ENCODE measurements at regions not wholly inside any gene's neighbourhood (a gene's known extent, or its start where the extent isn't known, plus 50 kb on each side); places are given as distances from the start of the nearest gene placed in this dataset.
"Not testable (repeated sequence)": the region's sequence is repeated elsewhere in the genome, so short reads cannot be mapped to it uniquely, and the experiment has no call there.

DNA sequence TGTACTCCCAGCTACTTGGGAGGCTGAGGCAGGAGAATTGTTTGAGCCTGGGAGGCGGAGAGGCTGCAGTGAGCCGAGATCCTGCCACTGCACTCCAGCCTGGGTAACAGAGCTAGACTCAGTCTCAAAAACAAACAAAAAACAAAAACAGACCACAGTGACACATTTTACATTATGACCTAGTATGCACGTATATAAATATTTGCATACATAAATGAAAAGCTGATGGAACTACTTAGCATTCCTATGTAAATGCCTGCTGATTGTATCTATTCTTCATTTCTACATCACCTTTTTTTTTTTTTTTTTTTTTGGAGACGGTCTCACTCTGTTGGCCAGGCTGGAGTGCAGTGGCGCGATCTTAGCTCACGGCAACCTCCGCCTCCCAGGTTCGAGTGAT is 116.6 kb upstream of the PRKX start:
- TF ChIP-seq SP1 (IDR thresholded peaks at IDR 0.05); CTCF (IDR thresholded peaks at IDR 0.05; ENCODE audit: low read depth, low read length, missing input control); GABPA (IDR thresholded peaks at IDR 0.05 in 1 of 2, conservative IDR thresholded peaks at IDR 0.05 in 1 of 2); YY1 (IDR thresholded peaks at IDR 0.05); TAF1 (conservative IDR thresholded peaks at IDR 0.05); EGR1 (IDR thresholded peaks at IDR 0.05; ENCODE audit: low read depth in 2 of 2): not testable (repeated sequence)
- TF ChIP-seq, protein P1, sequence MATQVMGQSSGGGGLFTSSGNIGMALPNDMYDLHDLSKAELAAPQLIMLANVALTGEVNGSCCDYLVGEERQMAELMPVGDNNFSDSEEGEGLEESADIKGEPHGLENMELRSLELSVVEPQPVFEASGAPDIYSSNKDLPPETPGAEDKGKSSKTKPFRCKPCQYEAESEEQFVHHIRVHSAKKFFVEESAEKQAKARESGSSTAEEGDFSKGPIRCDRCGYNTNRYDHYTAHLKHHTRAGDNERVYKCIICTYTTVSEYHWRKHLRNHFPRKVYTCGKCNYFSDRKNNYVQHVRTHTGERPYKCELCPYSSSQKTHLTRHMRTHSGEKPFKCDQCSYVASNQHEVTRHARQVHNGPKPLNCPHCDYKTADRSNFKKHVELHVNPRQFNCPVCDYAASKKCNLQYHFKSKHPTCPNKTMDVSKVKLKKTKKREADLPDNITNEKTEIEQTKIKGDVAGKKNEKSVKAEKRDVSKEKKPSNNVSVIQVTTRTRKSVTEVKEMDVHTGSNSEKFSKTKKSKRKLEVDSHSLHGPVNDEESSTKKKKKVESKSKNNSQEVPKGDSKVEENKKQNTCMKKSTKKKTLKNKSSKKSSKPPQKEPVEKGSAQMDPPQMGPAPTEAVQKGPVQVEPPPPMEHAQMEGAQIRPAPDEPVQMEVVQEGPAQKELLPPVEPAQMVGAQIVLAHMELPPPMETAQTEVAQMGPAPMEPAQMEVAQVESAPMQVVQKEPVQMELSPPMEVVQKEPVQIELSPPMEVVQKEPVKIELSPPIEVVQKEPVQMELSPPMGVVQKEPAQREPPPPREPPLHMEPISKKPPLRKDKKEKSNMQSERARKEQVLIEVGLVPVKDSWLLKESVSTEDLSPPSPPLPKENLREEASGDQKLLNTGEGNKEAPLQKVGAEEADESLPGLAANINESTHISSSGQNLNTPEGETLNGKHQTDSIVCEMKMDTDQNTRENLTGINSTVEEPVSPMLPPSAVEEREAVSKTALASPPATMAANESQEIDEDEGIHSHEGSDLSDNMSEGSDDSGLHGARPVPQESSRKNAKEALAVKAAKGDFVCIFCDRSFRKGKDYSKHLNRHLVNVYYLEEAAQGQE (IDR thresholded peaks at IDR 0.05) = not testable (repeated sequence)
- TF ChIP-seq, protein P2, sequence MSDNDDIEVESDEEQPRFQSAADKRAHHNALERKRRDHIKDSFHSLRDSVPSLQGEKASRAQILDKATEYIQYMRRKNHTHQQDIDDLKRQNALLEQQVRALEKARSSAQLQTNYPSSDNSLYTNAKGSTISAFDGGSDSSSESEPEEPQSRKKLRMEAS (IDR thresholded peaks at IDR 0.05) = not testable (repeated sequence)

Measured in liver (tissue), 3 donors.